HG03460 (cell line): ENCODE measurements at regions not wholly inside any gene's neighbourhood (a gene's known extent, or its start where the extent isn't known, plus 50 kb on each side); places are given as distances from the start of the nearest gene placed in this dataset.
A peak's percentile ranks its signal among the peaks of the same experiment; 100 is the strongest.
"Not testable (repeated sequence)": the region's sequence is repeated elsewhere in the genome, so short reads cannot be mapped to it uniquely, and the experiment has no call there.

Source experiments
- ATAC-seq: cut with Tn5 transposase; IDR thresholded peaks from one replicate; pipeline ENCODE4 v1.9.1; 2021; ENCODE audit not compliant: unreplicated experiment

GRCh38 chr2:138365581-138365980 is 136.0 kb upstream of the SPOPL start:
- no peak for ATAC-seq

GRCh38 chr2:138369856-138370255 is 131.7 kb upstream of the SPOPL start:
- no peak for ATAC-seq

- ATAC-seq: peak; percentile 71
These were observed 127.6 kb upstream of the SPOPL start for GRCh38 chr2:138373993-138374408.

- ATAC-seq: no peak
These were observed 120.2 kb upstream of the SPOPL start for GRCh38 chr2:138381373-138381772.

- ATAC-seq: no peak
These were observed 118.9 kb upstream of the SPOPL start for GRCh38 chr2:138382672-138383071.

GRCh38 chr2:138386191-138386590 is 115.4 kb upstream of the SPOPL start:
- ATAC-seq: not testable (repeated sequence)

- ATAC-seq: no peak
These were observed 112.5 kb upstream of the SPOPL start for GRCh38 chr2:138389063-138389462.

- ATAC-seq: no peak
These were observed 111.1 kb upstream of the SPOPL start for GRCh38 chr2:138390316-138390945.

- ATAC-seq: no peak
These were observed 109.6 kb upstream of the SPOPL start for GRCh38 chr2:138391946-138392345.

GRCh38 chr2:138395565-138396306 is 105.8 kb upstream of the SPOPL start:
- ATAC-seq: no peak

GRCh38 chr2:138396843-138397242 is 104.7 kb upstream of the SPOPL start:
- no peak for ATAC-seq

GRCh38 chr2:138403431-138403927 is 98.1 kb upstream of the SPOPL start:
- no peak for ATAC-seq

GRCh38 chr2:138414014-138414413 is 87.6 kb upstream of the SPOPL start:
- ATAC-seq: no peak

GRCh38 chr2:138415985-138416384 is 85.6 kb upstream of the SPOPL start:
- ATAC-seq: no peak

- ATAC-seq: no peak
These were observed 83.1 kb upstream of the SPOPL start for GRCh38 chr2:138418453-138418852.

- no peak for ATAC-seq
These were observed 80.1 kb upstream of the SPOPL start for GRCh38 chr2:138421315-138421970.

GRCh38 chr2:138421971-138422335 is 79.6 kb upstream of the SPOPL start:
- no peak for ATAC-seq

GRCh38 chr2:138423198-138423597 is 78.4 kb upstream of the SPOPL start:
- no peak for ATAC-seq

GRCh38 chr2:138423745-138424144 is 77.8 kb upstream of the SPOPL start:
- ATAC-seq: no peak

- no peak for ATAC-seq
These were observed 77.0 kb upstream of the SPOPL start for GRCh38 chr2:138424436-138425140.

GRCh38 chr2:138426116-138426515 is 75.5 kb upstream of the SPOPL start:
- not testable (repeated sequence) for ATAC-seq
